CD1c-positive myeloid dendritic cell (primary cell): ENCODE measurements at regions not wholly inside any gene's neighbourhood (a gene's known extent, or its start where the extent isn't known, plus 50 kb on each side); places are given as distances from the start of the nearest gene placed in this dataset.

Experiments
- DNase-seq: peaks from one replicate; pipeline ENCODE4 v3.0.0-alpha.2; 2016; ENCODE audit errors: extremely low spot score

GRCh38 chr17:13986855-13987254, 82.4 kb upstream of the COX10 start:
- no peak for DNase-seq

DNA sequence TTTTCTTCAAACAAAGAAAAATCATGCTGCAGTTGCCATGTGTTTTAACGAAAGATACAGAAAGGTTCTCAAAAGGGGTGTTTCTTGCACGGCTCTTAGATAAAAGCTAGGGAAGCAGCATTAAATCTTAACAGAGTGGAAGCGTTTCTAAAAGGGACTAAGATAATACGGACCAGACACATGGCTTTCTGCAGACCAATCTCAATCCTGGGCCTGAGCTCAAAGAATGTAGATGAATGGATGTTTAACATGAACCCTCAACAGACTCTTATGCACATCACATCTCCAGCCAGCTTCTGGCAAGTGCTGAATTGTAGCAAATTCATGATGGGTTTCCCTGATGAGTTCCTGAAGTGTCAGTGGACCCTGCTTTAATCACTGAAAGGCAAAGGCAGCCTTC, 80.2 kb upstream of the COX10 start:
- DNase-seq, result no peak

GRCh38 chr17:13993106-13993505, 76.2 kb upstream of the COX10 start:
- DNase-seq, result no peak

DNA sequence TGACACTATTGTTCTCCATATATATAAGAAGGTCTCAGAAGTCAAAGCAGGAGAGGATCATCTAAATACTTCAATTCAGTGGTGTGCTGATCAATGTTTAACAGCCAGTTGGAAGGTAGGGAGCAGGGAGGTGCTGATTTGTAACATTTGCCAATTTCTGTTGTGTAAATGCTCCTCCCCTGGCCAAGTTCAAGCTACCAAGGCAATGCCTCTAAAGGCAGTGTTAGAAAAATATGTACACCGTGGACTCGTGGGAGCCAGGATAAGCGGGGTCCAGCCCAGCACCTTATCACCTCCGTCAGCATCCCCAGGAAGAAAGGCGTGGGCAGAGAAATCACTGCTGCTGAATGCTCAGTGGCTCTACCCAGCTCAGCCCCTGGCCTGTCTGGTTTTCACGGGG, 75.3 kb upstream of the COX10 start:
- no peak for DNase-seq

GRCh38 chr17:13995856-13996271, 73.4 kb upstream of the COX10 start:
- no peak for DNase-seq

- DNase-seq, result no peak
Observed at GRCh38 chr17:13996276-13996675, 73.0 kb upstream of the COX10 start.

- DNase-seq, result no peak
Observed at GRCh38 chr17:13996748-13997147, 72.6 kb upstream of the COX10 start.

GRCh38 chr17:14004927-14005620, 64.2 kb upstream of the COX10 start:
- DNase-seq, result no peak

- no peak for DNase-seq
Observed at GRCh38 chr17:14006249-14006942, 62.9 kb upstream of the COX10 start.

GRCh38 chr17:14007951-14008350, 61.4 kb upstream of the COX10 start:
- no peak for DNase-seq

- DNase-seq, result no peak
Observed at GRCh38 chr17:14011036-14011692, 58.1 kb upstream of the COX10 start.

- no peak for DNase-seq
Observed at GRCh38 chr17:14011740-14012405, 57.4 kb upstream of the COX10 start.

GRCh38 chr17:14014657-14015056, 54.6 kb upstream of the COX10 start:
- DNase-seq, result no peak

GRCh38 chr17:14015271-14015670, 54.0 kb upstream of the COX10 start:
- no peak for DNase-seq

DNA sequence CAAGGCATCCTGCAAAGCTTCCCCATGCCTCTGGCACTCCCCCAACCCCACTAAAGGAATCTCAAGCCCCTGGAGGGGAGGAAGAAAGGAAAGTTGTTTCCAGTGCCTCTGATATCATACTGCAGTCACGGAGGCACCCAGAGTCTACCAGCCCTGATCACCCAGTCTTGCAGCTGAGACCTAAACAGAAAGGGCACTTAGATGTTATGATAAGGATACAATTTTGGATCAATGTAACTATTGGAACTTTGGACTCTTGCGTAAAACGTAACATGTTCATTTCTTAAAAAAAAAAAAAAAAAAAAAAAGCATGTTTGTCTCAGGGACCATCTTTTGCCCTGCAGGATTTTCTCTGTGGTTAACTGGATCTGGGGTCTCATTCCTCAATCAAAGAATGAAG, 52.4 kb upstream of the COX10 start:
- DNase-seq, result no peak

DNA sequence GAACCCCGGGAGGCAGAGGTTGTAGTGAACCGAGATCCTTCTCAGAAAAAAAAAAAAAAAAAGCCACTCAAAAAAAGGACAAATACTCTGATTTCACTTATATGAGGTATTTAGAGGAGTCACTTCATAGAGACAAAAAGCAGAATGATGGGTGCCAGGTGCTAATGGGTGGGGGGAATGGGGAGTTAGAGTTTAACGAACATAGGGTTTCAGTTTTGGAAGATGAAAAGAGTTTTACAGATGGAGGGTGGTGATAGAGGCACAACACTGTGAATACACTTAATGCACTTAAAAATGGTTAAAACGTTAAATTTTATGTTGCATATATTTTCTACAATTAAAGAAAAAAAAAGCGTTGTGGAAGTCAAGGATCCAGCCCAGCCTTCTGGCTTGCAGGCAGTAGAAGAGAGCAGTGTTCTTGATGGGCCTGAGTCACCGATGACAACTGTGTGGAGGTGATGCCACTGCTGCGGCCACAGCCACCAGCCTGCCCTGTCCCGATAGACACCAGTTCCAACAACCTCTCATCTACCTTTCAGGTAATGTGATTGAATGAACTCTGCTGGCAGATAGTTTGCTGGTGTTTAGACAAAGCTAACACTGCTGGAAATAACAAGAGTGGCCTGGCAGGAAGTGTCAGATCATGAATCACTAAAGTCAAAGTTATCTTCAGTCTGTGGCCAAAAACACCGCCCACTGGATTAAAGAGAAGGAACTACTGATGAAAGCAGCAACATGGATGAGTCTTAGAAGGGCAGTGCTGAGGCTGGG, 49.9 kb upstream of the COX10 start:
- no peak for DNase-seq
